ENCODE measurements at regions not wholly inside any gene's neighbourhood (a gene's known extent, or its start where the extent isn't known, plus 50 kb on each side); places are given as distances from the start of the nearest gene placed in this dataset.

GRCh38 chr20:11368499-11368898, 549.2 kb upstream of the BTBD3 start:
- TF ChIP-seq CTCF (conservative IDR thresholded peaks at IDR 0.05; ENCODE audit: control insufficient read depth, insufficient read depth, low read depth, low read length), result no peak
- no peak overlapping the region for H3K4me3 ChIP-seq (ENCODE audit: control insufficient read depth, low read depth, low read length)
- no peak for DNase-seq (ENCODE audit: low read depth)

- TF ChIP-seq CTCF (conservative IDR thresholded peaks at IDR 0.05; ENCODE audit: control insufficient read depth, insufficient read depth, low read depth, low read length), result no peak
- no peak overlapping the region for H3K4me3 ChIP-seq (ENCODE audit: control insufficient read depth, low read depth, low read length)
- DNase-seq (ENCODE audit: low read depth), result no peak
These were observed 548.6 kb upstream of the BTBD3 start for GRCh38 chr20:11368965-11369711.

GRCh38 chr20:11371831-11372230, 545.9 kb upstream of the BTBD3 start:
- no peak for DNase-seq (ENCODE audit: low read depth)
- H3K4me3 ChIP-seq (ENCODE audit: control insufficient read depth, low read depth, low read length), result no peak overlapping the region
- TF ChIP-seq CTCF (conservative IDR thresholded peaks at IDR 0.05; ENCODE audit: control insufficient read depth, insufficient read depth, low read depth, low read length), result no peak

- no peak overlapping the region for H3K4me3 ChIP-seq (ENCODE audit: control insufficient read depth, low read depth, low read length)
- no peak for TF ChIP-seq CTCF (conservative IDR thresholded peaks at IDR 0.05; ENCODE audit: control insufficient read depth, insufficient read depth, low read depth, low read length)
- DNase-seq (ENCODE audit: low read depth), result no peak
These were observed 544.6 kb upstream of the BTBD3 start for GRCh38 chr20:11372876-11373790.

- TF ChIP-seq CTCF (conservative IDR thresholded peaks at IDR 0.05; ENCODE audit: control insufficient read depth, insufficient read depth, low read depth, low read length), result no peak
- DNase-seq (ENCODE audit: low read depth), result peak; percentile 17
- H3K4me3 ChIP-seq (ENCODE audit: control insufficient read depth, low read depth, low read length), result no peak overlapping the region
These were observed 542.4 kb upstream of the BTBD3 start for GRCh38 chr20:11375335-11375734.

- TF ChIP-seq CTCF (conservative IDR thresholded peaks at IDR 0.05; ENCODE audit: control insufficient read depth, insufficient read depth, low read depth, low read length), result no peak
- DNase-seq (ENCODE audit: low read depth), result no peak
- H3K4me3 ChIP-seq (ENCODE audit: control insufficient read depth, low read depth, low read length), result no peak overlapping the region
These were observed 541.7 kb upstream of the BTBD3 start for GRCh38 chr20:11375966-11376365.

Measured in fibroblast of mammary gland (primary cell).